ENCODE measurements at regions not wholly inside any gene's neighbourhood (a gene's known extent, or its start where the extent isn't known, plus 50 kb on each side); places are given as distances from the start of the nearest gene placed in this dataset.

GRCh38 chr3:35932995-35933394 lies 293.7 kb downstream of the ARPP21 start:
- TF ChIP-seq CTCF (IDR thresholded peaks at IDR 0.05; ENCODE audit: low read length), result no peak
- no peak for TF ChIP-seq EZH2phosphoT487 (IDR thresholded peaks at IDR 0.05; ENCODE audit: low read length)
